ENCODE measurements at regions not wholly inside any gene's neighbourhood (a gene's known extent, or its start where the extent isn't known, plus 50 kb on each side); places are given as distances from the start of the nearest gene placed in this dataset.
"Not testable (repeated sequence)": the region's sequence is repeated elsewhere in the genome, so short reads cannot be mapped to it uniquely, and the experiment has no call there.

GRCh38 chr4:151519728-151520415, 110.9 kb downstream of the FHIP1A start:
- DNase-seq (ENCODE audit: low read depth, low spot score): no peak

- no peak for DNase-seq (ENCODE audit: low read depth, low spot score)
Measured at GRCh38 chr4:151522866-151523519, 114.0 kb downstream of the FHIP1A start.

- peak; percentile 35 for DNase-seq (ENCODE audit: low read depth, low spot score)
Measured at GRCh38 chr4:151524610-151525009, 115.6 kb downstream of the FHIP1A start.

GRCh38 chr4:151526489-151526888, 117.5 kb downstream of the FHIP1A start:
- not testable (repeated sequence) for DNase-seq (ENCODE audit: low read depth, low spot score)

DNA sequence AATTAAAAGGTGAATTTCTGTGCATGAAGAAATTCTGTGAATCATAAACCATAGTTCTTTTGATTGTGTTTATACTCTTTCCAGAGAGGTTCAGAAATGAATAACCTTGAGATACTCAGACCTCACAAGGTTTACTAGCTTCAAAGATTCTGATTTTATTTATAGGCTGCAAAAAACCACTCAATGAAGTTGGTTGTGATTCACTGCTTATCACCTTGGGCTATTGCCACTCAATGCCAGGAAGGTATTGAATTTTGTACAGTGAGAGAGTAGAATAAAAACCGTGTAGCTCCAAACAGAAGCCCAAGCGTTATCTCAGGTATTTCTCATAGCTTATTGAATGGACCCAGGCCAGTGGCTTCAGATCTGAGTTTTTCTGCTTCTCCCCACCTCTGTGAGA, 118.7 kb downstream of the FHIP1A start:
- no peak for DNase-seq (ENCODE audit: low read depth, low spot score)

DNA sequence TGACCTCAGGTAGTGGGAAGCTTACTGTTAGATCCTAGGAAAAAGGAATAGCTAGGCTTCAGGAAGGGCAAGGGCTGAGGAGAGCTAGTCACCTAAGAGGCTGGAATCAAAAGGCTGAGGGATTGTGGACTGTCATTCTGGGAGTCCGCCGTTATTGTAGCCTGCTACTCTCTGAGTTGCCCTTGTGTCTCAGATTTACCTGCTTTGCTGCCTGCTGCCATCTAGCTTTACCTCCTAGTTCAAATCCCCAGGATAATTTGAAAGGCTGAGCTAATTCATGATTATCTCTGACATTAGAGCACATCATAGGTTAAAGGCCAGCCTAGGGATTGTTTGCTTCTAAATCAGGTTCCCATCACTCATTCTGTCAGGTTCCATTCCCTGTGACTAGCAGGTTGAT, 120.2 kb downstream of the FHIP1A start:
- no peak for DNase-seq (ENCODE audit: low read depth, low spot score)

GRCh38 chr4:151530230-151530629, 121.3 kb downstream of the FHIP1A start:
- no peak for DNase-seq (ENCODE audit: low read depth, low spot score)

GRCh38 chr4:151530783-151531182, 121.8 kb downstream of the FHIP1A start:
- no peak for DNase-seq (ENCODE audit: low read depth, low spot score)

GRCh38 chr4:151532001-151532708, 123.2 kb downstream of the FHIP1A start:
- no peak for DNase-seq (ENCODE audit: low read depth, low spot score)

GRCh38 chr4:151534195-151534594, 125.2 kb downstream of the FHIP1A start:
- DNase-seq (ENCODE audit: low read depth, low spot score): no peak

DNA sequence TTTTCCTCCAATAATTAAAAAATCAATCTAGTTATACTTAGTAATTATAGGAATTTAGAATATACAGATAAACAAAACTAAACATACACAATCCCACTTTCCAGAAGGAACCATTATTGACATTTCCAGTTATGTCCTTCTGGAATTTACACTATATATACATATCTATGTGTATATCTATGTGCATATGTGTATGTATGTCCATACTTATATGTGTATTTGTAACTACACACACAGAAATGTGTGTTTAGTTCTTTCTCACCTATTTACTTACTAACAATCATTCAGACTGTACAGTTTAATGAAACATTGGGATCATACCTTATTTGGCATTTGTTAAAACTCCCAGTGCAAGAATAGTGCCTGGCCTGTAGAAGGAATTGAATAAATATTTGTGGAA, 126.4 kb downstream of the FHIP1A start:
- DNase-seq (ENCODE audit: low read depth, low spot score): no peak

- DNase-seq (ENCODE audit: low read depth, low spot score): no peak
Measured at GRCh38 chr4:151537687-151538086, 128.7 kb downstream of the FHIP1A start.

DNA sequence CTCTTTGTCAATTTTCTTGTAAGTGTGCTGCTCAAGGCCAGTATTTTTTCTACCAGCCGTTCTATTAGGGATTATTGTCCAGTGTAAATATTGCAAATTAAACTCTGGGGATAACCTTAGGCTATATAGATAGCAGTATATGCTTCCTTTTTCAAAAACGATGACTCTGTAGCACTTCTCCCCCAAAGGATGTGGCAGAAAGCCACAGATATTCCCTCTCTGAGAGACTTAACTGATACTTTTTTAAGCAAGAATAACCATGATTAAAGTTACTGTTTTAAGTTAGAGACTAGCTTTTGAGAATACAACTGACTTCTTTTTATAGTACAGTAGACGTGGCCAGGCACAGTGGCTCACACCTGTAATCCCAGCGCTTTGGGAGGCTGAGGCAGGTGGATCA, 130.0 kb downstream of the FHIP1A start:
- DNase-seq (ENCODE audit: low read depth, low spot score): no peak

- no peak for DNase-seq (ENCODE audit: low read depth, low spot score)
Measured at GRCh38 chr4:151540728-151541388, 131.9 kb downstream of the FHIP1A start.

- no peak for DNase-seq (ENCODE audit: low read depth, low spot score)
Measured at GRCh38 chr4:151541389-151542071, 132.6 kb downstream of the FHIP1A start.

GRCh38 chr4:151548708-151549107, 139.7 kb downstream of the FHIP1A start:
- DNase-seq (ENCODE audit: low read depth, low spot score): no peak

GRCh38 chr4:151549378-151549777, 140.4 kb downstream of the FHIP1A start:
- not testable (repeated sequence) for DNase-seq (ENCODE audit: low read depth, low spot score)

DNA sequence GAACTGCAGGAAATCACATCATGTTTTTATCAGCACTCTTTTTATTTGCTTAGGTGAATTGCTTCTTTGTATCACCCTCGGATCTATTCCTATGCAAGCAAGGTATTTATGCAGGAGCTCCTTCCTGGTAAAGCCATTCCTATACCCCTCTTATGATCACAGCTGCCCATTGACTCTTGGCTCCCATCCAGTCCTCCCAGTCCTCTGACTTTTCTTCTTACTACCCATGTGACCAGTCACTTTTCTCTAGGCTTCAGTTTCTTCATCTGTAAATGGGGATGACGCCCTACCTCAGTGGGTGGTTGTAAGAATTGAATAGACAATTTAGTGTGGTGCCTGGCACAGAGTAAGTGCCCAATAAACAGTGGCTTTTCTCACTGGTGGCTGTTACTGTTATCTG, 144.9 kb downstream of the FHIP1A start:
- DNase-seq (ENCODE audit: low read depth, low spot score): no peak

DNA sequence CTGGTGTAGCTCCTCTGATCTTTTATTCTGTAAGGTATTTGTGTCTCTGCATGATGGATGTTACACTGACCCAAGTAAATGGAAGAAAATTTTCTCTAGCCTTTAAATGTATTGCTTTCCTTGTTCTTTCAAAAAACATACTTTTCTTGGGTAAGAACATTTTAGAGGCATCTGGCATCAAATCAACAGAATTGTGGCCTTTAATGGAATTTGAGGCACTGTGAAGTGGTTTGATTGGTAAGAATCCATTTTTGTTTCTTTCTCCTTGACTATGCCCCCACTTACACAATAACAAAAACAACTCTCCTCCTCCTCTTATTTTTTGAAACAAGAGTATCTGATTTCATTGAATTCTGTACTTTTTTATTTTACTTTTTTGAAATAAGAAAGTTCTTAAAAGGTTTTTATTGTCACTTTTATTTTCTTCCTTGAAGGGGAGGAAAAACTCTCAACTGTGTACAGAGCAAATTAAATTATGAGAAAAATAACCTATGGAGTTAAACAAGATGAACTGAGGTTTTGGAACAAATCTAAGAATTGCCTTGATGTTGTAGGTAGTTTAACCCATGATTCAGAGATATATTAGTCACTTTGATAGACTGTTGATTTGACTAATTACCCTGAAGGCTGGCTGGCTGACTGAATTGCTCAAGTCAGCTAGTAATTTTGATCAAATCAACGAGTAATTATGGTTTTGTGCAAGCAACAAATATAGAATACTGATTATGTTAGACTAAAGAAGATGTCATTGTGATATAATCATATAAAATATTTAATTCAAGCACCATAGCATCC, 146.4 kb downstream of the FHIP1A start:
- no peak for DNase-seq (ENCODE audit: low read depth, low spot score)

GRCh38 chr4:151558496-151559113, 149.6 kb downstream of the FHIP1A start:
- no peak for DNase-seq (ENCODE audit: low read depth, low spot score)

Measured in iPS DF 19.7 (cell line).